ENCODE measurements at regions not wholly inside any gene's neighbourhood (a gene's known extent, or its start where the extent isn't known, plus 50 kb on each side); places are given as distances from the start of the nearest gene placed in this dataset.
A peak's percentile ranks its signal among the peaks of the same experiment; 100 is the strongest.
"Not testable (repeated sequence)": the region's sequence is repeated elsewhere in the genome, so short reads cannot be mapped to it uniquely, and the experiment has no call there.

DNA sequence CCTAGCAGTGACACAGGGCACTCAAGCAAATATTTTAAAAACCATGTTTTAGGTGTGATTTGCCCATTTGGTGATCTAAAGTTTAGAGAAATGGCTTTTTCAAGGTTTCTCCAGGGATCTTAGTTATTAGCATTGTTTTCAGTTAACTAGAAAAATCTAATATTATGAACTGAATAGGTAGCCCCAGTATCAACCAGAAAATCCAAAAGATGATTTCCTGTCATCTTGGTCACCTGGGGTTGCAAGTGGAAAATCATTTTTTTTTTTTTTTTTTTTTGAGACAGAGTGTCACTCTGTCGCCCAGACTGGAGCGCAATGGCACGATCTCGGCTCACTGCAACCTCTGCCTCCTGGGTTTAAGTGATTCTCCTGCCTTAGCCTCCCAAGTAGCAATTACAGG is 106.6 kb upstream of the FMN2 start:
- Histone ChIP-seq H3K36me3 (ENCODE audit: insufficient read depth, low read length) (no peaks in the 10 kb centered on the region), H3K9me3 (ENCODE audit: low read depth, low read length) (no peaks in the 10 kb centered on the region), H4K20me1 (ENCODE audit: insufficient read depth, low read length) (no peaks in the 10 kb centered on the region), H3K4me1 (ENCODE audit: insufficient read depth, low read length) (no peaks in the 10 kb centered on the region), H3K27ac (ENCODE audit: low read depth, low read length) (no peak overlapping the region), H3K4me3 (ENCODE audit: insufficient read depth, low read length) (no peak overlapping the region), H3K4me2 (ENCODE audit: insufficient read depth, low read length) (no peak overlapping the region), H3K27me3 (ENCODE audit: insufficient read depth, low read length) (peaks cover 4% of the 10 kb centered on the region), H2AFZ (ENCODE audit: low read length) (no peak overlapping the region), H3K79me2 (ENCODE audit: insufficient read depth, low read length) (no peaks in the 10 kb centered on the region)
- TF ChIP-seq, protein P1, sequence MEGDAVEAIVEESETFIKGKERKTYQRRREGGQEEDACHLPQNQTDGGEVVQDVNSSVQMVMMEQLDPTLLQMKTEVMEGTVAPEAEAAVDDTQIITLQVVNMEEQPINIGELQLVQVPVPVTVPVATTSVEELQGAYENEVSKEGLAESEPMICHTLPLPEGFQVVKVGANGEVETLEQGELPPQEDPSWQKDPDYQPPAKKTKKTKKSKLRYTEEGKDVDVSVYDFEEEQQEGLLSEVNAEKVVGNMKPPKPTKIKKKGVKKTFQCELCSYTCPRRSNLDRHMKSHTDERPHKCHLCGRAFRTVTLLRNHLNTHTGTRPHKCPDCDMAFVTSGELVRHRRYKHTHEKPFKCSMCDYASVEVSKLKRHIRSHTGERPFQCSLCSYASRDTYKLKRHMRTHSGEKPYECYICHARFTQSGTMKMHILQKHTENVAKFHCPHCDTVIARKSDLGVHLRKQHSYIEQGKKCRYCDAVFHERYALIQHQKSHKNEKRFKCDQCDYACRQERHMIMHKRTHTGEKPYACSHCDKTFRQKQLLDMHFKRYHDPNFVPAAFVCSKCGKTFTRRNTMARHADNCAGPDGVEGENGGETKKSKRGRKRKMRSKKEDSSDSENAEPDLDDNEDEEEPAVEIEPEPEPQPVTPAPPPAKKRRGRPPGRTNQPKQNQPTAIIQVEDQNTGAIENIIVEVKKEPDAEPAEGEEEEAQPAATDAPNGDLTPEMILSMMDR (IDR thresholded peaks at IDR 0.05; ENCODE audit: extremely low read depth, low read depth, low read length): no peak
- no peak for DNase-seq (ENCODE audit: insufficient read length, low spot score, missing footprints)

DNA sequence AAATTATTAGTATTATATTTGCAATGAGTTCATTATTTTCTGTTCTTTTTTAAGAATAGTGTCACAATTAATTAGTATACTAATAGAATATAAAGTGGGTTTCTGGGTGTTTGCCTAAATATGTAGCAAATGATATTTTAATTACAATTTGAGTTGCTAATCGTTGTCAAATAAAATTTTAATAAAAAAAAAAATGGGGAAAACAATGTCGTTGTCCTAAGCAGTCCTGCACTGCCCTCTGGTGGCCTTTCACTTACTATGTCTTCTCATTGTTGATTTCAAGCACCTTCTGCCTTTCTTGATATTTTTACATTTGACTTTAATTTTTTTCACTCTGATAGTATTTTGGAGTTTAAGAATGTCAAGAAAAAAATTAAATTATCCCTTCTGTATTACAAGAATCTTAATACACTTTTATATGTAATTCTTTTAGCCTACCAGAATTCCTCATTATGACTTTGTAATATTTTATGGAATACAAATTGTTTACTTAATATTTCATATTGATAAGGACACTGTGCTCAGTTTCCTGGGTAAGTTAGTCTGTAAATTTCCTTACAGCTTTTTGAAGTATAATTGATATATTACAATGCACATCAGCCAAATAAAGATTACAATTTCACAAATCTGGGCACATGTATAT is 104.5 kb upstream of the FMN2 start:
- Histone ChIP-seq H3K27ac (ENCODE audit: low read depth, low read length) (no peak overlapping the region), H3K36me3 (ENCODE audit: insufficient read depth, low read length) (no peaks in the 10 kb centered on the region), H3K4me1 (ENCODE audit: insufficient read depth, low read length) (no peaks in the 10 kb centered on the region), H3K9me3 (ENCODE audit: low read depth, low read length) (no peaks in the 10 kb centered on the region), H2AFZ (ENCODE audit: low read length) (no peak overlapping the region), H3K4me2 (ENCODE audit: insufficient read depth, low read length) (no peak overlapping the region), H3K4me3 (ENCODE audit: insufficient read depth, low read length) (no peak overlapping the region), H3K79me2 (ENCODE audit: insufficient read depth, low read length) (no peaks in the 10 kb centered on the region), H4K20me1 (ENCODE audit: insufficient read depth, low read length) (no peaks in the 10 kb centered on the region), H3K27me3 (ENCODE audit: insufficient read depth, low read length) (peaks cover 12% of the 10 kb centered on the region)
- no peak for DNase-seq (ENCODE audit: insufficient read length, low spot score, missing footprints)
- TF ChIP-seq, protein P1 (IDR thresholded peaks at IDR 0.05; ENCODE audit: extremely low read depth, low read depth, low read length): peak; percentile 79

DNA sequence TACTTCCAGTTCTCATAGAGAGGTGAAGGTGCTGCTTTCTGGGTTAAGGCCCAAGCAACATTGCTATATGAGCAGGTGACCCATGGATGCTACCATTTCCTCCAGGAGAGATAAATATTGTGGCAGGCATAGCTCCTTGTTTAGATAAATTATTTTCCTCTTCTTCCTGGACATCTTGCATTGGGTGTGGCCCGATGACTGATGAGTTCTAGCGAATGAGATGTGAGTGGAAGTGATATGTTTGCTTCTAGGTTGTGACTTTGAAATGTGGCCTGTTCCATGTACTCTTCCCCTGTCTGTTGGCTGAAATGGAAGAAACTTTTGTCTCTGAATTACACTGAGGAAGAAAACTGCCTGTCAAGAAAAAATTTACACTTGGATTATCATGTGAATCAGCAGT is 101.7 kb upstream of the FMN2 start:
- Histone ChIP-seq H2AFZ (ENCODE audit: low read length) (no peak overlapping the region), H3K4me3 (ENCODE audit: insufficient read depth, low read length) (no peak overlapping the region), H4K20me1 (ENCODE audit: insufficient read depth, low read length) (no peaks in the 10 kb centered on the region), H3K79me2 (ENCODE audit: insufficient read depth, low read length) (no peaks in the 10 kb centered on the region), H3K9me3 (ENCODE audit: low read depth, low read length) (no peaks in the 10 kb centered on the region), H3K4me2 (ENCODE audit: insufficient read depth, low read length) (no peak overlapping the region), H3K4me1 (ENCODE audit: insufficient read depth, low read length) (no peaks in the 10 kb centered on the region), H3K36me3 (ENCODE audit: insufficient read depth, low read length) (no peaks in the 10 kb centered on the region), H3K27ac (ENCODE audit: low read depth, low read length) (no peak overlapping the region), H3K27me3 (ENCODE audit: insufficient read depth, low read length) (peaks cover 35% of the 10 kb centered on the region)
- no peak for DNase-seq (ENCODE audit: insufficient read length, low spot score, missing footprints)
- TF ChIP-seq, protein P1 (IDR thresholded peaks at IDR 0.05; ENCODE audit: extremely low read depth, low read depth, low read length): no peak

DNA sequence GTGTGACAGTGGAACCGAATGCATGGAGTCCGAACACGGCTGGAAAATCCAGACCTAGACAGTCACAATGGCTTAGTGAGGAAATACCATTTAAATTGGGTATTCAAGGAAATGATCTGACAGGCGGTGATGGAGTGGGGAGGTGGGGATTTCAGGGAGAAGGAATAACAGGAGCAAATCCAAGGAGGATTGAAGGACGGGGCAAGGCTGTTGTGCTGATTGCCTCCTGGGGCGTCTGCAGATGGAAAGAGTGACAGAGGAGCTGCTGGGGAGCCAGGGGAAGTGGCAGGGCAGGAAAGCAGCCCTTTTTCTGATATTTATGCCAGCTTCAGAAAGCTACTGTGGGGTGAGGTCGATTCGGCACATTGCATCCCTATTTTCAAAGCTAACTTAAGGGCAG is 99.1 kb upstream of the FMN2 start:
- not testable (repeated sequence) for H4K20me1 ChIP-seq (ENCODE audit: insufficient read depth, low read length); H3K27ac ChIP-seq (ENCODE audit: low read depth, low read length); H3K4me1 ChIP-seq (ENCODE audit: insufficient read depth, low read length); DNase-seq (ENCODE audit: insufficient read length, low spot score, missing footprints); H3K79me2 ChIP-seq (ENCODE audit: insufficient read depth, low read length); H2AFZ ChIP-seq (ENCODE audit: low read length); H3K4me3 ChIP-seq (ENCODE audit: insufficient read depth, low read length); H3K36me3 ChIP-seq (ENCODE audit: insufficient read depth, low read length); H3K9me3 ChIP-seq (ENCODE audit: low read depth, low read length); H3K4me2 ChIP-seq (ENCODE audit: insufficient read depth, low read length)
- H3K27me3 ChIP-seq (ENCODE audit: insufficient read depth, low read length): peaks cover 55% of the 10 kb centered on the region

Measured in osteoblast (primary cell).